B cell (primary cell): ENCODE measurements at regions not wholly inside any gene's neighbourhood (a gene's known extent, or its start where the extent isn't known, plus 50 kb on each side); places are given as distances from the start of the nearest gene placed in this dataset.

Experiments used
- CTCF ChIP-seq: fragments of 200-600 bp; IDR thresholded peaks from one replicate; pipeline ENCODE4 v1.8.0; 2022; ENCODE audit warnings: antibody characterized with exemption, mild to moderate bottlenecking
- EZH2 ChIP-seq: IDR thresholded peaks from 2 replicates; pipeline ENCODE4 v1.6.1; 2012; ENCODE audit warnings: borderline replicate concordance, low read depth, mild to moderate bottlenecking, moderate library complexity, low read length; ENCODE audit not compliant: insufficient read depth, poor library complexity, severe bottlenecking

- TF ChIP-seq CTCF (no peak), EZH2 (no peak)
Measured at GRCh38 chr2:8424997-8425900, 256.6 kb upstream of the ID2 start.
